HG03060 (cell line): ENCODE measurements at regions not wholly inside any gene's neighbourhood (a gene's known extent, or its start where the extent isn't known, plus 50 kb on each side); places are given as distances from the start of the nearest gene placed in this dataset.

Source experiments
- ATAC-seq: cut with Tn5 transposase; IDR thresholded peaks from one replicate; pipeline ENCODE4 v1.9.1; 2021; ENCODE audit warnings: low read depth, moderate number of reproducible peaks; ENCODE audit not compliant: unreplicated experiment

- ATAC-seq = no peak
Observed at GRCh38 chr12:61629702-61630101, 630.5 kb upstream of the USP15 start.

GRCh38 chr12:61646639-61647038 is 613.6 kb upstream of the USP15 start:
- no peak for ATAC-seq

DNA sequence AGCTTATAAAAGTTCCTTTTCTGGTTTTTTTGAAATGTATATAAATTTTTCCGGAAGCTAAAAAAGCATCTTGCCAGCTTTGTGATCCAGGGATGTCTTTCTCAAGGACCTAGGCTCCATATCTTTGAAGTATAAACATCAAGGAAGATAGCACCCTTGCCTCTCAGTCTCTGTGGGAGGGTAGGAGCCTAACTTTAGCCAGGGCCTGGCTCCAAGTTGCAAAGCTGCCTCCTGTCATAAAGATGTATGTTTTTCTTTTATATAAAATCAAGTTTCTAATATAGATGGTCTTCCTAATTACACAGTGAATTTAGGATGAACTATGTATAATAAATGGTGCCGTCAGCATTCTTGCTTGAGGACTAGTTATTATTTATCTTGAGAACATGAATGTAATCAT is 612.6 kb upstream of the USP15 start:
- ATAC-seq = no peak

DNA sequence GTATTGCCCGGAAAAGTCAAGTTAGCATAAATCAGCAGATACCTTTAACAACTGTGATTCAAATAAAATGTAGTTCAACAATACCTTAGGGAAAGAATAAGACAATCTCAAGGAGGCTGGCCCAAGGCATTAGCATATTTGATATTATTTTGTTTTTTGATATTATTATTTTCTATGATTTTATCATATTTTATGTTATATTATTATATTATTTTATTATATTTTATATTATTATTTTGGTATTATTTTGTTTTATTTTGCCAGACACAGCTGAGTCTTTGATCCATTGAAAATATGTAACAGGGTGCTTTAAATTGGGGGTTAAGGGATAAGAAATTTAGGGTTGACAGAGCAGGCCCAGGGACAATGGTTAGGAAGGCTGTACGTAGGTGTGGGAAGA is 607.9 kb upstream of the USP15 start:
- ATAC-seq = no peak

DNA sequence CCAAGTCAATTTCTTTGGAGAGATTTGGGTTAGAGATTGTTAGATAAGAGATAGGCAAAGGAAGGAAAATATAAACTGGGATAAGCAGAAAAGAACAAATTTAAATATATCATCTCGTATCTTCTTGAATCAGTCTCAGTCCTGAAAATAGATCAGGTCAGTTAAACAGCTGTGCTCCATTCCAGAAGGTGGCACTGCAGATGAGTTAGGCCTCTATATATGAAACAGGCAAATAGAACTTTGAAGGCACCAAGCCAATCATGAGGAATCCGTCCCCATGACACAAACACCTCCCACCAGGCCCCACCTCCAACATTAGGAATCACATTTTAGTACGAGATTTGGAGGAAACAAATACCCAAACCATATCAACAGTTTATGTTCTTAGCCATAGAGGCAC is 605.5 kb upstream of the USP15 start:
- ATAC-seq = no peak

- no peak for ATAC-seq
Observed at GRCh38 chr12:61655241-61655640, 605.0 kb upstream of the USP15 start.

GRCh38 chr12:61667676-61668075 is 592.5 kb upstream of the USP15 start:
- ATAC-seq = no peak

GRCh38 chr12:61676520-61676919 is 583.7 kb upstream of the USP15 start:
- no peak for ATAC-seq

GRCh38 chr12:61687407-61687806 is 572.8 kb upstream of the USP15 start:
- ATAC-seq = no peak

- ATAC-seq = no peak
Observed at GRCh38 chr12:61694214-61694613, 566.0 kb upstream of the USP15 start.

- ATAC-seq = no peak
Observed at GRCh38 chr12:61701471-61701870, 558.7 kb upstream of the USP15 start.

DNA sequence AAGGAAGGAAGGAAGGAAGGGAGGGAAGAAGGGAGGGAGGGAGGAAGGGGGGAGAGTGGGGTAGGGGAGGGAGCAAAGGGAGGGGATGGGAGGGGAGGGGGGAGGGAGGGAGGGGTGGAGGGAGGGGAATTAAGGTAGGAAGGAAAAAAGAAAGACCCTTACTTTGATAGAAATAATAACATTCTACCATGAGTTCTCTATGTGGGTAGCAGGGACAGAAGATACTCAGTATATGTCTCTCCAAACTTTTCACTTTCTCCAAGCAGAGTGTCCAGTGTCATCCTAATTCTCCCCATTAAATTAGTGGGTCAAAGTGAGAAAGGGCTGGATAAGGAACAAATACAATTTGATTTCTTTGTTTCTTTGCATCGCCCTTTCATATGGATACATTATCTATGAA is 553.4 kb upstream of the USP15 start:
- no peak for ATAC-seq

- no peak for ATAC-seq
Observed at GRCh38 chr12:61713121-61713520, 547.1 kb upstream of the USP15 start.

DNA sequence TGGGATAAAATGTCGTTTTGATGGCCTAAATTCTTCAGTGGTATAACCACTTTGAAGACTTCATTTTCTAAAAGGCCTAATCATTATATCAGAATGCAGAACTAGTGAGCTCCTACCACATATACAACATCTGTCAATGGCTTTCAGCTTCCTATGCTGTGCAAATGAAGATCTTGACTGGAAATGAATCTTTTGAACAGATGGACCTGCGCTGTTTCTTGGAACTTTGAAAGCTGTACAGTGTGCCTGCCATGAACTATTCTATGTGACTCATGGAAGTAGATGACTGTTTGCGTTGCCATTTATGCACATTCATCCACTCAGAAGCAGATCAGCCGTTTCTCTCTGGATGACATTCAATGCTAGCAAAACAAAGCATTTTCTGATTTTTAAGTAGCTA is 542.2 kb upstream of the USP15 start:
- ATAC-seq = no peak

- no peak for ATAC-seq
Observed at GRCh38 chr12:61739925-61740324, 520.3 kb upstream of the USP15 start.

DNA sequence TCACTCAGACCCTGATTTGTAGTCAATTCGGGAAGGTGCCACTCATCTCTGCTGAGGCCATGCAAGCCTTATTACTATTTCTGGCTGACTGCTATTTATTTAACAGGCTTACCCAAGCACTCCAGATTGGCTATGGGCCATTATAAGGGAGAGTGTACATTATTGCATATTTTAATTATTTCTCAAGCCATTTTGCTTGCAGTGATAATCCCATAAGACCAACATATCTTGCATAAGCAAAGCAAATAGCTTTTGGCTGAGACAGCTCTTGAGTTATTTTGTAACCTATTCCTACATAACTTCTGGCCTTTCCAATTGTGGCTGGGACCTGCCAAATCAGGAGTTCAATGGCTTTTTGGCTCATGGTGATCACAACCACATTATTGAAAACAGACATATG is 509.6 kb upstream of the USP15 start:
- ATAC-seq = no peak

GRCh38 chr12:61754214-61754613 is 506.0 kb upstream of the USP15 start:
- ATAC-seq = no peak

- ATAC-seq = no peak
Observed at GRCh38 chr12:61757831-61758505, 502.2 kb upstream of the USP15 start.

GRCh38 chr12:61758661-61759060 is 501.5 kb upstream of the USP15 start:
- no peak for ATAC-seq

DNA sequence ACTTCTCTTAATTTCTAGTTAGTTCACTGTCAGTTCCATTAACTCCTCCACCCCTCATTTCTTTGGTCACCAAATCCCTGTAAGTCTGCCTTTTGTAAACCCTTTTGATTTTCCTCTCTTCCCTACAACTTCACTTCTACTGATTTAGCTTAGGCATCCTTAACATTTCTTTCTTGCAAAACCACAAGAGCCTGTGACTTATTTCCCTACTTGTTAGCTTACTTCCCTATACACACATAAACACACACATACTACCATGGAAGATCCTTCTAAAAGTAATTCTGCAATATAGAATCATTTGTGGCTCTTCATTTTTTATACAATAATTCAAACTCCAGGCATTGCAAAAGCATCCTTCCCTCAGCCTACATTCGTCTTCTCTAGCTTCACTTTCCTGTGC is 494.3 kb upstream of the USP15 start:
- ATAC-seq = no peak

GRCh38 chr12:61780435-61780834 is 479.8 kb upstream of the USP15 start:
- no peak for ATAC-seq

- ATAC-seq = no peak
Observed at GRCh38 chr12:61781021-61781581, 479.1 kb upstream of the USP15 start.

GRCh38 chr12:61796846-61797245 is 463.4 kb upstream of the USP15 start:
- no peak for ATAC-seq
